SK-N-SH (cell line): ENCODE measurements at regions not wholly inside any gene's neighbourhood (a gene's known extent, or its start where the extent isn't known, plus 50 kb on each side); places are given as distances from the start of the nearest gene placed in this dataset.

Experiments
- CTCF ChIA-PET: fragments of 300-600, 350-600 bp; formaldehyde crosslinking; extraction: SDS; loops from one replicate; lab custom pipeline; 2021; lab: Yijun Ruan, JAX
- POLR2A ChIA-PET: fragments of 350-600 bp; sonication (Branson Sonifier 250); formaldehyde crosslinking; extraction: SDS; loops from one replicate; lab custom pipeline; 2020; ENCODE audit warnings: antibody characterized with exemption, inconsistent platforms; lab: Yijun Ruan, JAX
- DNase-seq: peaks from one replicate; pipeline ENCODE4 v3.0.0; 2012
- H2AFZ ChIP-seq: fragments of 200-600 bp; sonication (generic); 2 replicates; pipeline ENCODE4 v1.8.1; 2016; ENCODE audit warnings: antibody characterized with exemption, mild to moderate bottlenecking, low read depth
- H3F3A ChIP-seq: fragments of 200-600 bp; sonication (generic); replicated peaks from 2 replicates; pipeline ENCODE3; 2016; ENCODE audit warnings: antibody characterized with exemption, mild to moderate bottlenecking; ENCODE audit not compliant: insufficient read depth
- H3K27ac ChIP-seq, 2 experiments: fragments of 200-500 bp in 1 of 2; fragments of 200-600 bp in 1 of 2; sonication (Bioruptor generic) in 1 of 2; sonication (generic), shearing (Covaris generic) in 1 of 2; 2 replicates each; pipeline versions ENCODE4 v1.5.1 to v1.6.1; 2014 to 2016; ENCODE audit warnings: low read depth in 2 of 2, inconsistent platforms in 1 of 2, low read length in 1 of 2, mild to moderate bottlenecking in 1 of 2, mixed read lengths in 1 of 2
- H3K27me3 ChIP-seq: fragments of 200-600 bp; sonication (generic), shearing (Covaris generic); 2 replicates; pipeline ENCODE4 v1.6.1; 2016; ENCODE audit warnings: mixed run types; ENCODE audit not compliant: insufficient read depth
- H3K36me3 ChIP-seq, 2 experiments: fragments of 200-500 bp in 1 of 2; fragments of 200-600 bp in 1 of 2; sonication (Bioruptor generic) in 1 of 2; sonication (generic) in 1 of 2; replicated peaks in 1 of 2; 2 replicates each; pipeline versions ENCODE3 to v1.5.1; 2014 to 2016; ENCODE audit warnings: low read length in 1 of 2, mild to moderate bottlenecking in 1 of 2; ENCODE audit not compliant: insufficient read depth in 2 of 2, control insufficient read depth in 1 of 2
- H3K4me1 ChIP-seq, 2 experiments: fragments of 200-500 bp in 1 of 2; fragments of 200-600 bp in 1 of 2; sonication (Bioruptor generic) in 1 of 2; sonication (generic), shearing (Covaris generic) in 1 of 2; 2 replicates each; pipeline versions ENCODE4 v1.5.1 to v1.6.1; 2014 to 2016; ENCODE audit warnings: low read depth in 1 of 2, low read length in 1 of 2, mixed run types in 1 of 2; ENCODE audit not compliant: insufficient read depth in 2 of 2, control insufficient read depth in 1 of 2
- H3K4me2 ChIP-seq: fragments of 200-600 bp; sonication (generic), shearing (Covaris generic); 2 replicates; pipeline ENCODE4 v1.6.1; 2017; ENCODE audit warnings: mixed run types
- H3K4me3 ChIP-seq, 2 experiments: fragments of 200-500 bp in 1 of 2; fragments of 200-600 bp in 1 of 2; sonication (Bioruptor generic) in 1 of 2; sonication (generic), shearing (Covaris generic) in 1 of 2; 2 replicates each; pipeline versions ENCODE4 v1.5.1 to v1.8.1; 2014 to 2016; ENCODE audit warnings: low read depth in 2 of 2, inconsistent platforms in 1 of 2, low read length in 1 of 2, mild to moderate bottlenecking in 1 of 2, mixed read lengths in 1 of 2, moderate library complexity in 1 of 2
- H3K79me2 ChIP-seq: fragments of 200-600 bp; sonication (generic); 2 replicates; pipeline ENCODE4 v1.8.1; 2017; ENCODE audit warnings: mild to moderate bottlenecking; ENCODE audit not compliant: insufficient read depth
- H3K9ac ChIP-seq: fragments of 200-600 bp; sonication (generic); 2 replicates; pipeline ENCODE4 v1.6.1; 2017; ENCODE audit warnings: mixed run types
- H3K9me2 ChIP-seq: fragments of 200-600 bp; sonication (generic); 2 replicates; pipeline ENCODE4 v1.6.1; 2017; ENCODE audit warnings: mixed run types
- H3K9me3 ChIP-seq: fragments of 200-600 bp; sonication (generic); 2 replicates; pipeline ENCODE4 v1.6.1; 2017; ENCODE audit warnings: mixed run types, mild to moderate bottlenecking, moderate library complexity
- H4K20me1 ChIP-seq: fragments of 200-600 bp; sonication (generic); 2 replicates; pipeline ENCODE4 v1.6.1; 2017; ENCODE audit warnings: mild to moderate bottlenecking, mixed run types; ENCODE audit not compliant: insufficient read depth
- CTCF ChIP-seq: fragments of 200-600 bp; sonication (generic); IDR thresholded peaks from 2 replicates; pipeline ENCODE4 v1.6.1; 2017; ENCODE audit warnings: antibody characterized with exemption, mild to moderate bottlenecking, moderate library complexity
- EP300 ChIP-seq, 2 experiments: IDR thresholded peaks; 2 replicates each; pipeline versions ENCODE4 v1.4.0 to v1.6.1; 2012; ENCODE audit warnings: borderline replicate concordance in 1 of 2, low read depth in 1 of 2, low read length in 1 of 2
- EZH2phosphoT487 ChIP-seq: fragments of 200-600 bp; sonication (generic); IDR thresholded peaks from 2 replicates; pipeline ENCODE4 v1.6.1; 2017; ENCODE audit warnings: low read depth, mixed run types, mild to moderate bottlenecking, antibody characterized with exemption, moderate library complexity, borderline replicate concordance
- FOXJ3 ChIP-seq: sonication (generic); formaldehyde crosslinking; IDR thresholded peaks from 2 replicates; pipeline ENCODE4 v1.5.1; 2020; ENCODE audit warnings: mild to moderate bottlenecking, missing genetic modification reagents
- FOXM1 ChIP-seq: IDR thresholded peaks from 2 replicates; pipeline ENCODE4 v1.4.0; 2012; ENCODE audit warnings: low read depth, mild to moderate bottlenecking
- MXI1 ChIP-seq: IDR thresholded peaks from 2 replicates; pipeline ENCODE4 v1.6.1; 2012; ENCODE audit warnings: mild to moderate bottlenecking, low read depth, low read length, improper control_type of control experiment
- PBX3 ChIP-seq: IDR thresholded peaks from 2 replicates; pipeline ENCODE4; 2012
- RAD21 ChIP-seq: IDR thresholded peaks from 2 replicates; pipeline ENCODE4 v1.6.1; 2012; ENCODE audit warnings: mild to moderate bottlenecking, low read length
- TEAD4 ChIP-seq: IDR thresholded peaks from 2 replicates; pipeline ENCODE4 v1.4.0; 2012; ENCODE audit warnings: mild to moderate bottlenecking, borderline replicate concordance; ENCODE audit not compliant: insufficient read depth
- USF1 ChIP-seq: IDR thresholded peaks from 2 replicates; pipeline ENCODE4 v1.4.0; 2012; ENCODE audit warnings: low read depth, borderline replicate concordance
- ZBTB33 ChIP-seq: IDR thresholded peaks from 2 replicates; pipeline ENCODE4 v1.4.0; 2012; ENCODE audit warnings: low read depth, borderline replicate concordance
- WGBS: methylation state at CpG from one replicate; pipeline ENCODE4 v1.1.6; 2017; ENCODE audit warnings: low lambda C conversion rate; 5-methylcytosine and 5-hydroxymethylcytosine counted together

GRCh38 chr22:48090332-48090672, 1327.9 kb downstream of the TBC1D22A start:
- no peak overlapping the region for H3K9ac ChIP-seq
- H3K27ac ChIP-seq: no peak overlapping the region
- CTCF ChIA-PET: no interaction called here
- H3K9me2 ChIP-seq: no peaks in the 10 kb centered on the region
- no peak for DNase-seq
- no peak for TF ChIP-seq USF1
- no peak for TF ChIP-seq MXI1
- no peak for TF ChIP-seq TEAD4
- no peak for TF ChIP-seq EZH2phosphoT487
- TF ChIP-seq, all 33 proteins: peak for 0
- no peaks in the 10 kb centered on the region for H3K36me3 ChIP-seq
- H3K9me3 ChIP-seq: no peaks in the 10 kb centered on the region
- H4K20me1 ChIP-seq: no peaks in the 10 kb centered on the region
- no peaks in the 10 kb centered on the region for H3K79me2 ChIP-seq
- no peak overlapping the region for H2AFZ ChIP-seq
- peak overlapping the region; percentile 51; the same call in 1 of the 2 replicates for H3K4me2 ChIP-seq
- WGBS: 7% methylated on average over 6 of the region's 7 CpGs
- H3F3A ChIP-seq: no peaks in the 10 kb centered on the region
- POLR2A ChIA-PET: no interaction called here
- peaks cover 13% of the 10 kb centered on the region for H3K27me3 ChIP-seq
- H3K4me1 ChIP-seq: no peaks in the 10 kb centered on the region
- H3K4me3 ChIP-seq: peak overlapping the region; percentile 21 to 39; a peak in 2 of 4 replicates

GRCh38 chr22:48089601-48090331, 1327.3 kb downstream of the TBC1D22A start:
- Histone ChIP-seq H3K4me1 (no peaks in the 10 kb centered on the region), H3K27me3 (peaks cover 13% of the 10 kb centered on the region), H3K36me3 (no peaks in the 10 kb centered on the region), H4K20me1 (no peaks in the 10 kb centered on the region), H3K79me2 (no peaks in the 10 kb centered on the region), H3K9ac (no peak overlapping the region), H3K4me3 (peak overlapping the region in 1 of 2 experiments; percentile 39; a peak in 1 of 4 replicates), H3K9me2 (no peaks in the 10 kb centered on the region), H2AFZ (no peak overlapping the region), H3F3A (no peaks in the 10 kb centered on the region), H3K9me3 (no peaks in the 10 kb centered on the region), H3K4me2 (peak overlapping the region; percentile 51; the same call in 1 of the 2 replicates), H3K27ac (no peak overlapping the region)
- 16% methylated on average over 18 of the region's 19 CpGs for WGBS
- TF ChIP-seq CTCF: no peak
- TF ChIP-seq FOXM1: no peak
- POLR2A ChIA-PET: no interaction called here
- no peak for DNase-seq
- CTCF ChIA-PET: no interaction called here

GRCh38 chr22:48088926-48089536, 1326.6 kb downstream of the TBC1D22A start:
- Histone ChIP-seq H3K9ac (no peak overlapping the region), H3F3A (no peaks in the 10 kb centered on the region), H2AFZ (no peak overlapping the region), H3K4me2 (no peak overlapping the region), H3K4me3 (no peak overlapping the region), H3K27me3 (peaks cover 15% of the 10 kb centered on the region), H3K9me3 (no peaks in the 10 kb centered on the region), H3K4me1 (no peaks in the 10 kb centered on the region), H3K9me2 (no peaks in the 10 kb centered on the region), H3K36me3 (no peaks in the 10 kb centered on the region), H3K27ac (no peak overlapping the region), H4K20me1 (no peaks in the 10 kb centered on the region), H3K79me2 (no peaks in the 10 kb centered on the region)
- 35% methylated on average over 6 of the region's 8 CpGs for WGBS
- DNase-seq: no peak
- ChIA-PET POLR2A (no interaction called here), CTCF (no interaction called here)
- TF ChIP-seq EP300 (IDR thresholded peaks at IDR 0.05; ENCODE audit: borderline replicate concordance in 1 of 2, low read depth in 1 of 2, low read length in 1 of 2) (no peak), RAD21 (no peak), PBX3 (no peak), FOXJ3 (no peak), ZBTB33 (no peak)
